GM23338 (cell line): ENCODE measurements at regions not wholly inside any gene's neighbourhood (a gene's known extent, or its start where the extent isn't known, plus 50 kb on each side); places are given as distances from the start of the nearest gene placed in this dataset.

Experiments
- ATAC-seq: fragments of 200-7000 bp; cut with Tn5 transposase; 3 replicates; pipeline ENCODE4 v1.9.1; 2020
- DNase-seq: peaks from one replicate; pipeline ENCODE4 v3.0.0-alpha.2; 2015; ENCODE audit warnings: low spot score
- H2AFZ ChIP-seq: fragments of 200-600 bp; sonication (generic); 2 replicates; pipeline ENCODE4 v1.8.0; 2016; ENCODE audit warnings: antibody characterized with exemption, mild to moderate bottlenecking, moderate library complexity
- H3F3A ChIP-seq: fragments of 200-600 bp; sonication (generic); replicated peaks from 2 replicates; pipeline ENCODE4 v1.8.0; 2017; ENCODE audit warnings: antibody characterized with exemption, mixed run types, low read depth
- H3K27ac ChIP-seq: fragments of 200-600 bp; sonication (generic); 2 replicates; pipeline ENCODE4 v1.6.1; 2016; ENCODE audit warnings: low read depth
- H3K27me3 ChIP-seq: fragments of 200-600 bp; sonication (generic); 2 replicates; pipeline ENCODE4 v1.8.0; 2016; ENCODE audit warnings: mild to moderate bottlenecking, mixed run types, moderate library complexity; ENCODE audit not compliant: insufficient read depth
- H3K36me3 ChIP-seq: fragments of 200-600 bp; sonication (generic); 2 replicates; pipeline ENCODE4 v1.8.0; 2016; ENCODE audit warnings: mild to moderate bottlenecking; ENCODE audit not compliant: insufficient read depth
- H3K4me1 ChIP-seq: fragments of 200-600 bp; sonication (generic); 2 replicates; pipeline ENCODE4 v1.8.0; 2016; ENCODE audit warnings: mild to moderate bottlenecking, moderate library complexity; ENCODE audit not compliant: insufficient read depth
- H3K4me2 ChIP-seq: fragments of 200-600 bp; sonication (generic); 2 replicates; pipeline ENCODE4 v1.7.1; 2017; ENCODE audit warnings: mixed run types
- H3K4me3 ChIP-seq: fragments of 200-600 bp; sonication (generic); 2 replicates; pipeline ENCODE4 v1.6.1; 2016; ENCODE audit warnings: mixed run types
- H3K79me2 ChIP-seq: fragments of 200-600 bp; sonication (generic); replicated peaks from 2 replicates; pipeline ENCODE4 v1.8.0; 2017; ENCODE audit warnings: mild to moderate bottlenecking; ENCODE audit not compliant: insufficient read depth
- H3K9me2 ChIP-seq: fragments of 200-600 bp; sonication (generic); 2 replicates; pipeline ENCODE4 v1.8.0; 2017; ENCODE audit not compliant: insufficient read depth
- H4K20me1 ChIP-seq: fragments of 200-600 bp; sonication (generic); replicated peaks from 2 replicates; pipeline ENCODE4 v1.8.0; 2017; ENCODE audit warnings: mild to moderate bottlenecking; ENCODE audit not compliant: insufficient read depth
- H3K27ac Mint-ChIP-seq: 2 replicates; pipeline ENCODE4 v1.8.0; 2020; ENCODE audit warnings: inconsistent platforms, mild to moderate bottlenecking, moderate library complexity, mixed read lengths
- H3K27me3 Mint-ChIP-seq: 3 replicates; pipeline ENCODE4 v1.8.0; 2022; ENCODE audit warnings: low read depth, mild to moderate bottlenecking, moderate library complexity, mixed read lengths, inconsistent platforms; ENCODE audit not compliant: insufficient read depth, poor library complexity
- H3K36me3 Mint-ChIP-seq: 3 replicates; pipeline ENCODE4 v1.8.0; 2021; ENCODE audit warnings: low read depth, mild to moderate bottlenecking, inconsistent platforms, moderate library complexity, mixed read lengths
- H3K4me1 Mint-ChIP-seq: 3 replicates; pipeline ENCODE4 v1.8.0; 2020; ENCODE audit warnings: mild to moderate bottlenecking, inconsistent platforms, mixed read lengths
- H3K4me3 Mint-ChIP-seq: 3 replicates; pipeline ENCODE4 v1.8.0; 2021; ENCODE audit warnings: moderate library complexity, mild to moderate bottlenecking, inconsistent platforms, mixed read lengths
- H3K9me3 Mint-ChIP-seq: 3 replicates; pipeline ENCODE4 v1.8.0; 2020; ENCODE audit warnings: moderate library complexity, mild to moderate bottlenecking, inconsistent platforms, mixed read lengths
- CREB1 ChIP-seq: fragments of 250-450 bp; sonication (Bioruptor Pico); IDR thresholded peaks from 2 replicates; pipeline ENCODE4 v1.5.0; 2020; ENCODE audit warnings: low read depth, mild to moderate bottlenecking, moderate library complexity
- ETS1 ChIP-seq: IDR thresholded peaks from 2 replicates; pipeline ENCODE4 v1.6.1; 2016; ENCODE audit warnings: antibody characterized with exemption
- EZH2 ChIP-seq: fragments of 200-600 bp; sonication (generic); IDR thresholded peaks from one replicate; pipeline ENCODE4 v1.8.0; 2017; ENCODE audit warnings: antibody characterized with exemption, mild to moderate bottlenecking, low read depth; ENCODE audit not compliant: unreplicated experiment
- EZH2phosphoT487 ChIP-seq: fragments of 200-600 bp; sonication (generic); IDR thresholded peaks from one replicate; pipeline ENCODE4 v1.8.1; 2018; ENCODE audit warnings: antibody characterized with exemption; ENCODE audit not compliant: unreplicated experiment
- JUNB ChIP-seq: IDR thresholded peaks from one replicate; pipeline ENCODE4 v1.6.1; 2016; ENCODE audit warnings: antibody characterized with exemption; ENCODE audit not compliant: unreplicated experiment
- NANOG ChIP-seq: IDR thresholded peaks from 2 replicates; pipeline ENCODE4 v1.6.1; 2016; ENCODE audit warnings: antibody characterized with exemption, borderline replicate concordance
- POLR2AphosphoS5 ChIP-seq: IDR thresholded peaks from 2 replicates; pipeline ENCODE4 v1.6.1; 2016; ENCODE audit warnings: antibody characterized with exemption, low read depth
- REST ChIP-seq: IDR thresholded peaks from one replicate; pipeline ENCODE4 v1.6.1; 2018; ENCODE audit warnings: antibody characterized with exemption; ENCODE audit not compliant: unreplicated experiment
- STAT1 ChIP-seq: IDR thresholded peaks from one replicate; pipeline ENCODE4 v1.6.1; 2016; ENCODE audit warnings: antibody characterized with exemption; ENCODE audit not compliant: unreplicated experiment
- ZNF114 ChIP-seq: fragments of 250-450 bp; sonication (Bioruptor Pico); IDR thresholded peaks from 2 replicates; pipeline ENCODE4 v1.5.0; 2020; ENCODE audit warnings: mild to moderate bottlenecking, moderate library complexity
- ZNF331 ChIP-seq: fragments of 250-450 bp; sonication (Bioruptor Pico); IDR thresholded peaks from 2 replicates; pipeline ENCODE4 v1.5.0; 2020; ENCODE audit warnings: low read depth, mild to moderate bottlenecking, moderate library complexity
- TF ChIP-seq, protein P1 (sequence below), 2 experiments: fragments of 200-600 bp in 1 of 2; sonication (generic) in 1 of 2; conservative IDR thresholded peaks; 2 replicates each; pipeline versions ENCODE4 v1.5.1 to v1.6.1; 2016 to 2017; ENCODE audit warnings: antibody characterized with exemption in 2 of 2, low read depth in 2 of 2, mild to moderate bottlenecking in 2 of 2, moderate library complexity in 1 of 2
- TF ChIP-seq, protein P2 (sequence below): fragments of 250-450 bp; sonication (Bioruptor Pico); IDR thresholded peaks from 2 replicates; pipeline ENCODE4 v1.5.0; 2020; ENCODE audit warnings: mild to moderate bottlenecking, moderate library complexity

GRCh38 chr9:79371948-79372555 lies 199.7 kb upstream of the TLE4 start:
- Histone ChIP-seq H3K27ac (no peak overlapping the region), H3K4me2 (no peak overlapping the region), H3K27me3 (no peaks in the 10 kb centered on the region), H3K9me2 (no peaks in the 10 kb centered on the region), H3K4me1 (peaks cover 4% of the 10 kb centered on the region; the same call in 1 of the 2 replicates), H3K79me2 (no peaks in the 10 kb centered on the region), H3K36me3 (no peaks in the 10 kb centered on the region), H3F3A (no peaks in the 10 kb centered on the region), H3K4me3 (no peak overlapping the region), H4K20me1 (no peaks in the 10 kb centered on the region), H2AFZ (no peak overlapping the region)
- DNase-seq (no peak), ATAC-seq (no peak)
- H3K27me3 Mint-ChIP-seq = no peaks in the 10 kb centered on the region
- H3K4me1 Mint-ChIP-seq = peaks cover 6% of the 10 kb centered on the region; the same call in 2 of the 3 replicates
- H3K27ac Mint-ChIP-seq = no peak overlapping the region
- no peaks in the 10 kb centered on the region for H3K9me3 Mint-ChIP-seq
- TF ChIP-seq EZH2phosphoT487 = no peak
- TF ChIP-seq REST = no peak
- no peak for TF ChIP-seq ZNF114 (CRISPR knock-in tag)
- TF ChIP-seq EZH2 = no peak
- no peak for TF ChIP-seq CREB1 (CRISPR knock-in tag)
- no peak for TF ChIP-seq NANOG
- no peak for TF ChIP-seq JUNB
- TF ChIP-seq, protein P1, sequence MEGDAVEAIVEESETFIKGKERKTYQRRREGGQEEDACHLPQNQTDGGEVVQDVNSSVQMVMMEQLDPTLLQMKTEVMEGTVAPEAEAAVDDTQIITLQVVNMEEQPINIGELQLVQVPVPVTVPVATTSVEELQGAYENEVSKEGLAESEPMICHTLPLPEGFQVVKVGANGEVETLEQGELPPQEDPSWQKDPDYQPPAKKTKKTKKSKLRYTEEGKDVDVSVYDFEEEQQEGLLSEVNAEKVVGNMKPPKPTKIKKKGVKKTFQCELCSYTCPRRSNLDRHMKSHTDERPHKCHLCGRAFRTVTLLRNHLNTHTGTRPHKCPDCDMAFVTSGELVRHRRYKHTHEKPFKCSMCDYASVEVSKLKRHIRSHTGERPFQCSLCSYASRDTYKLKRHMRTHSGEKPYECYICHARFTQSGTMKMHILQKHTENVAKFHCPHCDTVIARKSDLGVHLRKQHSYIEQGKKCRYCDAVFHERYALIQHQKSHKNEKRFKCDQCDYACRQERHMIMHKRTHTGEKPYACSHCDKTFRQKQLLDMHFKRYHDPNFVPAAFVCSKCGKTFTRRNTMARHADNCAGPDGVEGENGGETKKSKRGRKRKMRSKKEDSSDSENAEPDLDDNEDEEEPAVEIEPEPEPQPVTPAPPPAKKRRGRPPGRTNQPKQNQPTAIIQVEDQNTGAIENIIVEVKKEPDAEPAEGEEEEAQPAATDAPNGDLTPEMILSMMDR (conservative IDR thresholded peaks at IDR 0.05; ENCODE audit: low read depth in 2 of 2) = no peak
- no peak for TF ChIP-seq ZNF331 (CRISPR knock-in tag)
- no peak for TF ChIP-seq ETS1
- no peak for TF ChIP-seq STAT1
- TF ChIP-seq POLR2AphosphoS5 = no peak
- TF ChIP-seq, protein P2, sequence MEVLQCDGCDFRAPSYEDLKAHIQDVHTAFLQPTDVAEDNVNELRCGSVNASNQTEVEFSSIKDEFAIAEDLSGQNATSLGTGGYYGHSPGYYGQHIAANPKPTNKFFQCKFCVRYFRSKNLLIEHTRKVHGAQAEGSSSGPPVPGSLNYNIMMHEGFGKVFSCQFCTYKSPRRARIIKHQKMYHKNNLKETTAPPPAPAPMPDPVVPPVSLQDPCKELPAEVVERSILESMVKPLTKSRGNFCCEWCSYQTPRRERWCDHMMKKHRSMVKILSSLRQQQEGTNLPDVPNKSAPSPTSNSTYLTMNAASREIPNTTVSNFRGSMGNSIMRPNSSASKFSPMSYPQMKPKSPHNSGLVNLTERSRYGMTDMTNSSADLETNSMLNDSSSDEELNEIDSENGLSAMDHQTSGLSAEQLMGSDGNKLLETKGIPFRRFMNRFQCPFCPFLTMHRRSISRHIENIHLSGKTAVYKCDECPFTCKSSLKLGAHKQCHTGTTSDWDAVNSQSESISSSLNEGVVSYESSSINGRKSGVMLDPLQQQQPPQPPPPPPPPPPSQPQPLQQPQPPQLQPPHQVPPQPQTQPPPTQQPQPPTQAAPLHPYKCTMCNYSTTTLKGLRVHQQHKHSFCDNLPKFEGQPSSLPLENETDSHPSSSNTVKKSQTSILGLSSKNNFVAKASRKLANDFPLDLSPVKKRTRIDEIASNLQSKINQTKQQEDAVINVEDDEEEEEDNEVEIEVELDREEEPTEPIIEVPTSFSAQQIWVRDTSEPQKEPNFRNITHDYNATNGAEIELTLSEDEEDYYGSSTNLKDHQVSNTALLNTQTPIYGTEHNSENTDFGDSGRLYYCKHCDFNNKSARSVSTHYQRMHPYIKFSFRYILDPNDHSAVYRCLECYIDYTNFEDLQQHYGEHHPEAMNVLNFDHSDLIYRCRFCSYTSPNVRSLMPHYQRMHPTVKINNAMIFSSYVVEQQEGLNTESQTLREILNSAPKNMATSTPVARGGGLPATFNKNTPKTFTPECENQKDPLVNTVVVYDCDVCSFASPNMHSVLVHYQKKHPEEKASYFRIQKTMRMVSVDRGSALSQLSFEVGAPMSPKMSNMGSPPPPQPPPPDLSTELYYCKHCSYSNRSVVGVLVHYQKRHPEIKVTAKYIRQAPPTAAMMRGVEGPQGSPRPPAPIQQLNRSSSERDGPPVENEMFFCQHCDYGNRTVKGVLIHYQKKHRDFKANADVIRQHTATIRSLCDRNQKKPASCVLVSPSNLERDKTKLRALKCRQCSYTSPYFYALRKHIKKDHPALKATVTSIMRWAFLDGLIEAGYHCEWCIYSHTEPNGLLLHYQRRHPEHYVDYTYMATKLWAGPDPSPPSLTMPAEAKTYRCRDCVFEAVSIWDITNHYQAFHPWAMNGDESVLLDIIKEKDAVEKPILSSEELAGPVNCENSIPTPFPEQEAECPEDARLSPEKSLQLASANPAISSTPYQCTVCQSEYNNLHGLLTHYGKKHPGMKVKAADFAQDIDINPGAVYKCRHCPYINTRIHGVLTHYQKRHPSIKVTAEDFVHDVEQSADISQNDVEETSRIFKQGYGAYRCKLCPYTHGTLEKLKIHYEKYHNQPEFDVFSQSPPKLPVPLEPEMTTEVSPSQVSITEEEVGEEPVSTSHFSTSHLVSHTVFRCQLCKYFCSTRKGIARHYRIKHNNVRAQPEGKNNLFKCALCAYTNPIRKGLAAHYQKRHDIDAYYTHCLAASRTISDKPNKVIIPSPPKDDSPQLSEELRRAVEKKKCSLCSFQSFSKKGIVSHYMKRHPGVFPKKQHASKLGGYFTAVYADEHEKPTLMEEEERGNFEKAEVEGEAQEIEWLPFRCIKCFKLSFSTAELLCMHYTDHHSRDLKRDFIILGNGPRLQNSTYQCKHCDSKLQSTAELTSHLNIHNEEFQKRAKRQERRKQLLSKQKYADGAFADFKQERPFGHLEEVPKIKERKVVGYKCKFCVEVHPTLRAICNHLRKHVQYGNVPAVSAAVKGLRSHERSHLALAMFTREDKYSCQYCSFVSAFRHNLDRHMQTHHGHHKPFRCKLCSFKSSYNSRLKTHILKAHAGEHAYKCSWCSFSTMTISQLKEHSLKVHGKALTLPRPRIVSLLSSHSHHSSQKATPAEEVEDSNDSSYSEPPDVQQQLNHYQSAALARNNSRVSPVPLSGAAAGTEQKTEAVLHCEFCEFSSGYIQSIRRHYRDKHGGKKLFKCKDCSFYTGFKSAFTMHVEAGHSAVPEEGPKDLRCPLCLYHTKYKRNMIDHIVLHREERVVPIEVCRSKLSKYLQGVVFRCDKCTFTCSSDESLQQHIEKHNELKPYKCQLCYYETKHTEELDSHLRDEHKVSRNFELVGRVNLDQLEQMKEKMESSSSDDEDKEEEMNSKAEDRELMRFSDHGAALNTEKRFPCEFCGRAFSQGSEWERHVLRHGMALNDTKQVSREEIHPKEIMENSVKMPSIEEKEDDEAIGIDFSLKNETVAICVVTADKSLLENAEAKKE (CRISPR knock-in tag) = no peak
- H3K4me3 Mint-ChIP-seq = no peak overlapping the region
- H3K36me3 Mint-ChIP-seq = no peaks in the 10 kb centered on the region
